GM21526 (cell line): ENCODE measurements at regions not wholly inside any gene's neighbourhood (a gene's known extent, or its start where the extent isn't known, plus 50 kb on each side); places are given as distances from the start of the nearest gene placed in this dataset.

Experiments
- ATAC-seq: cut with Tn5 transposase; IDR thresholded peaks from one replicate; pipeline ENCODE4 v1.9.1; 2021; ENCODE audit warnings: moderate library complexity; ENCODE audit not compliant: unreplicated experiment, low FRiP score

DNA sequence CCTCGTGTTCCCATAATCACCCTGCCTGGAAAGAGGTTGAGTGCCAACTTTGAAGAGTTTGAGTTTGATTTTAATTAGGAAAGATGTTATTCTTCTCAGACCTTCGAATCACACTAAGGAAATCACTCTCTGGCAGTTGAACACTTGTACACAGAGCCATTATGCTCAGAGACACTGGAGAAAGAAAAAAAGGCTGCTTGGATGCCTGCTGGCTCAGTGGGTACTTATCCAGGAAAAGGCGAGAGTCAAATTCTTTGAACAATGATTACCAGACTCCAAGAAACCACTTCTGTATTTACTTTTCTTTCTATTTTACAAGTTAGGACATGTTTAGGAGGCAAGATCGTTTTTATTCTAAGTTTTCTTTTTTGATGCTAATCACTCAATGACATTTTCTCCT is 438.5 kb upstream of the FAT3 start:
- ATAC-seq = no peak

DNA sequence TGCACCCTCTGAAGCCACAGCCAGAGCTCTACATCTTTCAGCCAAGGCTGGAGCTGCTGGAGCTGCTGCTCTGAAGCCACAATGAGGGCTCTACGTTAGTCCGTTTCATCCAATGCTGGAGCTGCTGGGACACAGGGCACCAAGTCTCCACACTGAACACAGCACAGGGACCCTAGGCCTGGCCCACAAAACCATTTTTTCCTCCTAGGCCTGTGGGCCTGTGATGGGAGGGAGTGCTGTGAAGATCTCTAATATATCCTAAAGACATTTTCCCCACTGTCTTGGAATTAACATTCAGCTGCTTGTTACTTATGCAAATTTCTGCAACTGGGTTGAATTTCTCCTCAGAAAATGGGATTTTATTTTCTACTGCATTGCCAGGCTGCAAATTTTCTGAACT is 441.4 kb upstream of the FAT3 start:
- no peak for ATAC-seq

DNA sequence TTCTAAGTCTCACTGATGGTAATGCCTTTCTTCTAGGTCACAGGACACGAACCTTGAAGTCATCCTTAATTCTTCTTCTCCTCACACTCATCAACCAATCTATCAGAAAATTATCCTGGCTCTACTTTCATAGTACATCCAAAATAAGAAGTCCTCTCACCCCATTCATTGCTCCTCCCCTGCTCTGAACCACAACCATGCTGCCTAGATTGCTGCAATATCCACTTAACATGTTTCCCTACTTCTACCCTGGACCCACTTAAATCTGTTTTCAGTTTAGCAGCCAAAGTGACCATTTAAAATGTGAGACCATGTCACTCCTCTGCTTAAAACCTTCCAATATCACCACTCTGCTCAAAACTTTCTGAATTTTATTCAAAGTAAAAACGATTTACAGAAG is 445.9 kb upstream of the FAT3 start:
- no peak for ATAC-seq

DNA sequence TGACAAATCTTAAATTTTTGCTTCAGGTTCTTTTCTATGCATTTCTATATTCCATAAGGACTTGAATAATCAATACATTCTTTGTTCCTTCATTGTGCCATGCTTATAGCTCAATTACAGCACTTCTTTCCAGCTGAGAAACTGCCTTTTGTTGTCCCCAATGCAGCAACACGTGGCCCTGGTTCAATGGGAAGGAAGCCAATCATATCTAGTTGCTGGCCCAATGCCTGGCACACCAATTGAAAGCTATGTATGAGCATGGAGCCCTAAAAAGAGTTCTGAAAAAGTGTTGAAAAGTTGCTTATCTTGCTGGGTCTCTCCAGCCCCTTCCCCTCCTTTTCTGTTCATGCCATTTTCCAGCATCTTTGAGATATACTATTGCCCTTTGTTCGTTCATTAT is 448.0 kb upstream of the FAT3 start:
- no peak for ATAC-seq

DNA sequence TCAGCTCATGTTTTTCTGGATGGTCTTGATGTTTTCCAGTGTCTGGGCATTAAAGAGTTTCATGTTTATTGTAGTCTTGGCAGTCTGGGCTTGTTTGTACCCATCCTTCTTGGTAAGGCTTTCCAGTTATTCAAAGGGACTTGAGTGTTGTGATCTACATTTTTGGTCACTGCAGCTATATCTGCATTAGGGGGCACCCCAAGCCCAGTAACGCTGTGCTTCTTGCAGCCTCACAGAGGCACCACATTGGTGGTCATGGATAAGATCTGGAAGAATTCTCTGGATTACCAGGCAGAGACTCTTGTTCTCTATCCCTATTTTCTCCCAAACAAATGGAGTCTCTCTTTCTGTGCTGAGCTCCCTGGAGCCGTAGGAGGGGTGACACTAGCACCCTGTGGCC is 451.5 kb upstream of the FAT3 start:
- no peak for ATAC-seq

DNA sequence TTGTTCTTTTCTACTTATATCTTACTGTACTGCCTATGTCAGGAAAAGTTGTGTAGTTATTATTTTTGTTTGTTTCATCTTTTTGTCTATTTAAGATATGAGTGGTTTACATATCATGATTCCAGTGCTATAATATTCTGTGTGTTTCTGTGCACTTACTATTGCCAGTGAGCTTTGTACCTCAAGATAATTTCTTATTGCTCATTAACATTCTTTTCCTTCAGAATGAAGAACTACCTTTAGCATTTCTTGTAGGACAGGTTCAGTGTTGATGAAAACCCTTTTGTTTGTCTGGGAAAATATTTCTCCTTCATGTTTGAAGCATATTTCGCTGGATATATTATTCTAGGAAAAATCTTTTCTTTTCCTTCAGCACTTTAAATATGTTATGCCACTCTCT is 452.7 kb upstream of the FAT3 start:
- ATAC-seq = no peak

DNA sequence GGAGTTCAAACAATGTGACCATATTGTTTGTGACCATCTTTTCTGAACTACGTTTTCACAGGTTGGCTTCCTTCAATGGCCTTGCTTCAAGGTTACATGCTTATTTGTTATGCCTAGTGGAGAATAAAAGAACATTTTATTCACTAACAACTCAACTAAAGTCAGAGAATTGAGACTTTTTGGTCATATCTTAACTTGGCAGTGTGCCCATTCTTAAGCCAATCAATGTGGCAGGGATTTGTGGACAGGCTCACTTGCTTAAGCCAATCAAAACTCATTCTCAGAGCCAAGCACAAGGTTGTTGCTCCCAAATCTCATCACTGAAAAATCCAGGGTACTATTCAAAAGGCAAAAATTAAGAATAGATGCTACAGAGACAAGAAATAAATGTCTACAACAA is 455.8 kb upstream of the FAT3 start:
- ATAC-seq = no peak

DNA sequence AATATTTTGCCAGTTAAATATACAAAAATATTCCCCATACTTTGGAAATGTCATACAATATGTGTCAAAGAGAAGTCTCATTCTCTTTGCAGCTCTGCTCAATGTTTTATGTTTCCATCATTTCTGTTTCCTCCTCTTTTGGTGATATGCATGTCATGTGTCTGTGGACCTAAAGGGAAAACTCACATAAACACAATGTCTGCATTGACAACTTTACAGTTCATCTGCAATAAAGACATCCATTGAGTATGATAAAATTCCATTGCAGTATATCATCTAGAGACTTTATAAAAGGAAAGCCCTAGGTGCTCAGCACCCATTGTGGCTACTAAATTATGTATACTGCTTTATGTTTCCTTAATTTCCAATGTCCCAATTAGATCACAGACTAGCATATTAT is 461.3 kb upstream of the FAT3 start:
- ATAC-seq = no peak

DNA sequence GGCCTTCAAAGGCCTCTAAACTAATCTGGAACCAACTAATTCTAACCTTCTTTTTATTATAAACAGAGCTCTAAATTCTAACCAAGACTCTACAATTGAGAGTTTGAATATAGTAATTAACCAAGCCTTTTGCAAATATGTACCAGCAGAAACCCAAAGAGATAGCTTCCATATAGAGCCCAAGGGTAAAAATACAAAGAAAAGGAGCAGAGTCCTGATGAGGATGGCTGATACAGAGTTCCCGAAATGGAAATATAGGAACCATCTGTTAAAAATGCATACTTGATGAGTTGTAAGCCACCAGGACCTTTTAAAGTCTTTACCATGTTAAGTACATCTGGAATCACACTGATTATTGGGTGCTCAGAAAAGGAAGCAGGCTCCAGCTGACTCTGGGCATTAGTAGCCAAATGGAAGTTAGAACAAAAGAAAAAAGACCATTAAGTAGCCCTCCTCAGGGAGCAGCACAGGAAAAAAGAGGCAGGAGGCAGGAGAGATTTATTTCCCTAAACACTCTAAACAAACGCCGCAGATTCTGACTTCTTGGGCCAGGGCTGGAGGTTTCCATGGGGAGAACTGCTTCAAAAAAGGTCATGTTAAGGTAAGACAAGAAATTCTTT is 463.1 kb upstream of the FAT3 start:
- no peak for ATAC-seq

DNA sequence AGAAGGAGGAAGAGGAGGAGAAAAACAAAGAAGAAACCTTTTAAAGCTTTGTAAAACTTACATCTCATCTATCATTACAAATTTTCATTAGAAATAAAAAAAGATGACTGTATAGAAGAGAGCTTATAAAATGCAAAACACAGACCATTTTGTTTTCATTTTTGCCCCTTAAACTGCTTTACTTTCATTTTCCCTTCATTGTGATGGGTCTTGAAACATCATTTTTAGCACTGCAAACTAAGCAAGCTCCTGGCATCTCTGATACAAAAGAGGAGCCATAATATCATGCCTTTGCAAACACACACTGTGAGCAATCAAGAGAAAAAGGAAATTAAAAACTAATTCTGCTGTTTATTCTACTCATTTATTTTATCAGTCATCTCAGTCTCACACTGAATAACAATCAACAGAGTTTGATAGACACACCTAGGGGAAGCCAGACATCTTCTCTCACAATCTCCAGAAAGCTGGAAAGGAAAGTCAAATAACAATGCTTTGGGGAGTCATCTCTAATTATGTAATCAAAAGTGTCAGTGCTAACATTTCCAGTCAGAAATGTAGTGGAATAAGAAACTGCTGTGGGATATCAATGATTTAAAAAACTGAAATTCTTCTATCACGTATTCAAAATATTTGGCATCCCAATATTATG is 467.7 kb upstream of the FAT3 start:
- ATAC-seq = no peak

DNA sequence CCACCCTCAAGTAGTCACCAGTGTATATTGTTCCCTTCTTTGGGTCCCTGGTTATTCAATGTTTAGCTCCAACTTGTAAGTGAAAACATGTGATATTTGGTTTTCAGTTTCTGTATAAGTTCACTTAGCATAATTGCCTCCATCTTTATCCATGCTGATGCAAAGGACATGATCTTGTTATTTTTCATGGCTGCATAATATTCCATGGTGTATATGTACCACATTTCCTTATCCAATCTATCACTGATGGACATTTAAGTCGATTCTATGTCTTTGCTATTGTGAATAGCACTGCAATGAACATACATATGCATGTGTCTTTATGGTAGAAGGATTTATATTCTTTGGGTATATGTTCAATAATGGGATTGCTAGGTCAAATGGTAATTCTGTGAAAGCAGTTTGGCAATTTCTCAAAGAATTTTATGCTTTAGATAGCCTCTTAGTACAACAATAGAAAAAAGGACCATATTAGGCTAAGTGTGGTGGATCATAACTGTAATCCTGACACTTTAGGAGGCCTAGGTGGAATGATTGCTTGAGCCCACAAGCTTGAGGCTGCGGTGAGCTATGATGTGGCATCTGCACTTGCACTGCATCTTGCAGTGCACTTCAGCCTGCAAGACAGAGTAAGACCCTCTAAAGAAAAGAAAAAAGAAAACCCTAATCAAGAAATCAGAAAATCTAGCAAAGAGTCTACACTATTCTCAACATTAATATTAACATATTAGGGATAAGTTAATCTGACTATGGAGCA is 468.5 kb upstream of the FAT3 start:
- no peak for ATAC-seq

DNA sequence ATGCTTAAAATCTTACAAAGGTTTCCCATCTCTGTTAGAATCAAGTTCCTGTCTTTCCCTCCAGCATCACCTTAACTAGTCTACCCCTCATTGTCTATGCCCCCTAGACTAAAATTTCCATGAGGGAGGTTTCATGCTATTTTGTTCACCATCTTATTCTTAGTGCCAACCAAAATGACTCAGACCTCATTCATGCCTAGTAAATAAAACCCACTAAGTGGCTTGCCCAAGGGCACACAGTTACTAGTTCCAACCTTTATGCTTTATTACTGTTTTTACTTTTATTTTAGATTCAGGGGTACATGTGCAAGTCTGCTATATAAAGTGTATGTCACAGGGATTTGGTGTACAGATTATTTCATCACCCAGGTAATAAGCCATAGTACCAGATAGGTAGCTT is 469.1 kb upstream of the FAT3 start:
- no peak for ATAC-seq

DNA sequence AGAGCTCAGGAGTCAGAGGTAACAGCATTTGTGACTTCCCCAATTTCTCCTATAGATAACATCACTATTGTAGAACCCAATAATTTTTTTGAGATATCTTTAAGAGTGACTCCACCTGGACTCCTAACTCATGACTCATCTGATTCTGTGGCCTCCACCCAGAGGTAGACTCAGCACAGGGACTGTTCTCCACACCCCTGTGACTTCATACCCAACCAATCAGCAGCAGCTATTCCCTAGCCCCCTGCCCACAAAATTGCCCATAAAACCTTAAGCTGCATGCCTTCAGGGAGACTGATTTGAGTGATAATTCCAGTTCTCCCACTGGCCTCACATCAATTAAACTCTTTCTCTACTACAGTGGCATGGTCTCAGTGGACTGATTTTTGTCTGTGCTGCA is 475.4 kb upstream of the FAT3 start:
- no peak for ATAC-seq

DNA sequence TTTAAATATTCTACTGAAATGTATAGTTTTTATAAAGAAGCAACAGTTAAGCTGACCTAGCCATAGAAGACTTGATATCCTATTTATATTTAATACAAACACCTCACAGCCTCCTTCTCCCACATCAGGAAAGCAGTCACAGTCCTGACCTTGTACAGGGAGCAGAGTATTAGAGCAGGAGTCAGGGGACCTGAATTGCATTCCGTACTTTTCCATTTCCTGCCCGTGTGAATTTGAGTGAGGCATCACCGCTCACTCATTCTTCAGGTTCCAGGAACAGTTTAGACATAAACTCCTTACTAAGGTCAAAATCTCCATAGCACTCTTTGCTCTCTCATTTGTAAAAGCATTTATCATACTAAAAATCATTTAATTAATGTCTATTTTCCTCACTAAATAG is 482.5 kb upstream of the FAT3 start:
- ATAC-seq = no peak

DNA sequence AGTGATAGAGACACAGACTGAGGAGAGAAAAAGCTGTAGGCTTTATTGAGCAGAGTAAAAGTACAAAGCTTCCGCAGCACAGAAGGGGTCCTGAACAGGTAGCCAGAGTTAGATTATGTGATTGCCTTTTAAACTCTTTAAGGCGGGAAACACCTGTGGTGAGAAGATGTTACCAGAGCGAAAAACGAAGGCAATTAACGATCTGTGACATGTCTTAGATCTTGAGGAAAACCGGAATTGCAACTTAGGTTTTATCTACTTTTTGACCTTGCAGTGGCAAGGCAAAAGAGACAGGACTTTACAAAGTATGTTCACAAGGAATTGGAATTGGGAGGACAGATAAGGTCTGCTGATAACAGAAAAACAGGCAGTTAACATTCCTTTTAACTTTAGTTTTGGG is 493.6 kb upstream of the FAT3 start:
- ATAC-seq = no peak

DNA sequence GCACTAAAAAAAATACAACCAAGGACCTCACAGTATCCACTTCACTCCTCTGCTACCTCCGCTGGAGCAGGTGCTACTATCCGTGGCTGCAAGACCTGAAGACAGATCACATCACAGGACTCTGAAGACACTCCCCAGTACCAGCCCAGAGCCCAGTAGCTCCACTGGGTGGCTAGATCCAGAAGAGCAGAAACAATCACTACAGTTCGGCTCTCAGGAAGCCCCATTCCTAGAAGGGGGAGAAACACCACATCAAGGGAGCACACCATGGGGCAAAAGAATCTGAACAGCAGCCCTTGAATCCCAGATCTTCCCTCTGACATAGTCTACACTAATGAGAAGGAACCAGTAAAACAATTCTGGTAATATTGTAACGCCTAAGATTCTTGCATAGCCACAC is 494.0 kb upstream of the FAT3 start:
- no peak for ATAC-seq

DNA sequence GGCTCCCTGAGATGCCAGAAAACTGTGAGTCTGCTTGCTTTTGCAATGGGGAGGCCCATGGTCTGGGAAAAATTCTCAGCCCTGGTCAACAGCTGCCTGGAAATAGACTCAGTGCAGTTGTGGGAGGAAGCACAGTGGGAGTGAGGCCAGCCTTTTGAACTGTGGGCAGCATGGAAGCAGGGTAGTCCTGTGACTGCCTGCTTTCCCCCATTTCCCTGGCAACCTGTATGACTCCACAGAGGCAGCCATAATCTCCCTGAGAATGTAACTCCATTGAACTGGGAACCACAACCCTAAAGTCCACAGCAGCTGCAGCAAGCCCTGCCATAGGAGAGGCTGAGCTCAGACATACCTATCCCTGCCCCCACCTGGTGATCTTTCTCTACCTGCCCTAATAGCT is 494.6 kb upstream of the FAT3 start:
- no peak for ATAC-seq

DNA sequence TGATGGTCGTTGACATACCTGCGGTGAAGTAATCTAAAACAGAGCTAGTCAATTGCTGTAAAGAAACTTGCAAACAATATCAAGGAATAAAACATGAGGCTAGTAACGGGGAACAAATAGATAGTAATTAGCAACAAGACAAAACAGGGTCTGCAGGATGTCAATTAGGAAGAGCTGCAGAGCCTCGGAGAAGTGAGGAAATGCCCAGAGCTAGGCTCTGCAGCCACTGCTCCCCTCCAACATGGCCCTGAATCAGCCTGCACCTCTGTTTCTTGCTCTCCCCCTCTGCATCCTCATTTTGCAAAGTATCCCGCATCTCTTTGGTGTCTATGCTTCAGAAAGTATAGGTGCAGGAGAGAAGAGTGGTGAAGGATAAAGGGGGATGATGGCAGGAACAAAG is 507.4 kb upstream of the FAT3 start:
- no peak for ATAC-seq

DNA sequence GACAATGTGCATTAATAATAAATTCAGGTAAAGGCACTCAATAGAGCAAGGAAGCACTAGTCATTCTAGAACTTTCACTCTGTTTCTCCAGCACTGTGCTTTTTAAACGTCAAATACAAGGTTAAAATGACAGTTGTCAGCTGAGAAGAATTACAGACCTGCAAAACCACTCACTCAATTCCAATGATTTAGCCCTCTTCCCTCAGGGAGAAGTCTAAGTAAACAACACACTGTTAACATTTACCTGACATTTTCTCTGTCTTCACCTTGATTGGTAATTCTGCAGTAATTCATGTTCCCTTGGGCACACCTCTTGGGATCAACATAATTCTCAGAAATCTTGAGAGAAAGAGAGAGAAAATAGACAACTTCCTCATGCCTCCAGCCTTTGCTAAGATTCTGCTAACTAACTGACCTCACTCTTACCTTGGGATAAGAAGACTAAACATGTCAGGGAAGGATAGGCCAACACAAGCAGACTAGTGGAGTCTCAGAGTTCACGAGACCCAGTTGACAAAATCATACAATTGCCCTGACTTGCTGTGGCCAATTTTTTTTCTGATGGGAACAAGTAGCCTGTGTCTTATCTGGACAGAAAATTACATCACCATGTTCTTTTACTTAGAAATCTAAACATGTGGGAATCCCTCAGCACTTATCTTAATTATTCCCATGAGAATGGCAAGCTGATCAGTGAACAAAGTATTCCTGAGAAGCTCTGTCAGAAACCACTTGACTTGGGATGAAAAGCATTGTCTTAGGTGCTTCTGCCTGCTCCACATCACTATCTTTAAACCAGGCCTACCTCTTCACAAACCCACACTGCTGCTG is 516.8 kb upstream of the FAT3 start:
- ATAC-seq = no peak

DNA sequence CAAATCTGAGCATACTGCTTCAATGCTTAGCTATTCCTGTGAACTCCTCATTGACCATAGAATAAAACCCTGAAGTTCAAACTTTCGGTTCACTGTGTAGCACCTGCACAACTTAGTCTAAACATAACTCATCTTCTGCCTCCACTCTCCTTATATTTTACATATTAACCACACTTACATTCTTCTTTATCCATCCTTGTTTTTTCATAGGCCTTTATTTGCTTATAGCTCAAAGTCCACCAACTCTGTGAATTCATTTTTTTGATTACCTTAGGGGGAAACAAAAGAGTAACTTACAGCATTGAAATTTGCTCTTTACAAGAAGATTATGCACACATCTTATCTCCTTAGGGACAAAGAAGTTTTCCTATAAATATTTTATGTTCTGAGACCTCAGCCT is 521.6 kb upstream of the FAT3 start:
- no peak for ATAC-seq

DNA sequence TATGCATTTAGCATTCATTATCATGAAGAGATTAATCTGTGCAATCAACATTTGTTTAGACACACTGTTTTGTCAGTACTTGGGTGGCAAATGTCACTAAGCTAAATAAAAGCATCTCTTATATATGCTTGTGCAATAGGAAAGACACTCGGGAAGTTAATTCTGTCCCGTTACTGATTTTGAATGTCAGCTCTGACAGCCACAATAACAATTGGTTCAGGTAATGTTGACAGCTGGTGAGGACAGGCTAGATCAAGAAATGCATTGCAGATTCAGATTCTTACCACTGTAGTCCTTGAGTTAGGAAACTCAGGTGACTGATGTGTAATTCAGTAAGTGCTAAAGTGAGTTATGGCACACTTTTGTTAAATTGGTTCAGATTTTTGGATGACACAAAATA is 523.8 kb upstream of the FAT3 start:
- no peak for ATAC-seq
